ENCODE measurements at regions not wholly inside any gene's neighbourhood (a gene's known extent, or its start where the extent isn't known, plus 50 kb on each side); places are given as distances from the start of the nearest gene placed in this dataset.
A peak's percentile ranks its signal among the peaks of the same experiment; 100 is the strongest.
"Not testable (repeated sequence)": the region's sequence is repeated elsewhere in the genome, so short reads cannot be mapped to it uniquely, and the experiment has no call there.

GRCh38 chr19:22517496-22518411, 95.6 kb upstream of the ZNF98 start:
- Histone ChIP-seq H3K4me3 (peak overlapping the region; percentile 18; the same call in 1 of the 2 replicates), H3K27me3 (no peaks in the 10 kb centered on the region), H3K4me1 (no peaks in the 10 kb centered on the region), H3K36me3 (no peaks in the 10 kb centered on the region), H3K9ac (no peak overlapping the region), H4K20me1 (no peaks in the 10 kb centered on the region), H3K9me3 (peaks cover 83% of the 10 kb centered on the region), H3K27ac (no peak overlapping the region), H3K4me2 (no peak overlapping the region)
- no peak for TF ChIP-seq Cebpa-rat (IDR thresholded peaks at IDR 0.05)

GRCh38 chr19:22515435-22515834, 93.3 kb upstream of the ZNF98 start:
- Histone ChIP-seq H3K9me3 (peaks cover 98% of the 10 kb centered on the region), H3K9ac (no peak overlapping the region), H3K27ac (no peak overlapping the region), H3K4me1 (no peaks in the 10 kb centered on the region), H3K4me3 (no peak overlapping the region), H4K20me1 (no peaks in the 10 kb centered on the region), H3K4me2 (no peak overlapping the region), H3K36me3 (no peaks in the 10 kb centered on the region), H3K27me3 (no peaks in the 10 kb centered on the region)
- no peak for TF ChIP-seq Cebpa-rat (IDR thresholded peaks at IDR 0.05)

- no peaks in the 10 kb centered on the region for H3K36me3 ChIP-seq
- no peaks in the 10 kb centered on the region for H3K27me3 ChIP-seq
- peaks cover 91% of the 10 kb centered on the region for H3K9me3 ChIP-seq
- no peak for TF ChIP-seq Cebpa-rat (IDR thresholded peaks at IDR 0.05)
- H3K4me3 ChIP-seq = no peak overlapping the region
- no peaks in the 10 kb centered on the region for H4K20me1 ChIP-seq
- H3K9ac ChIP-seq = no peak overlapping the region
- no peak overlapping the region for H3K4me2 ChIP-seq
- H3K27ac ChIP-seq = no peak overlapping the region
- no peaks in the 10 kb centered on the region for H3K4me1 ChIP-seq
Measured at GRCh38 chr19:22503524-22503923, 81.4 kb upstream of the ZNF98 start.

GRCh38 chr19:22502766-22503165, 80.6 kb upstream of the ZNF98 start:
- H3K9ac ChIP-seq = no peak overlapping the region
- no peak overlapping the region for H3K27ac ChIP-seq
- H3K27me3 ChIP-seq = no peaks in the 10 kb centered on the region
- H3K36me3 ChIP-seq = no peaks in the 10 kb centered on the region
- no peak for TF ChIP-seq Cebpa-rat (IDR thresholded peaks at IDR 0.05)
- H3K4me3 ChIP-seq = no peak overlapping the region
- H3K4me2 ChIP-seq = no peak overlapping the region
- no peaks in the 10 kb centered on the region for H3K4me1 ChIP-seq
- H3K9me3 ChIP-seq = peaks cover 93% of the 10 kb centered on the region
- no peaks in the 10 kb centered on the region for H4K20me1 ChIP-seq

GRCh38 chr19:22498831-22499430, 76.8 kb upstream of the ZNF98 start:
- H3K4me1 ChIP-seq, H4K20me1 ChIP-seq, H3K9ac ChIP-seq, H3K4me2 ChIP-seq, H3K27me3 ChIP-seq, H3K27ac ChIP-seq, H3K4me3 ChIP-seq, H3K36me3 ChIP-seq: not testable (repeated sequence)
- peaks cover 90% of the 10 kb centered on the region for H3K9me3 ChIP-seq

GRCh38 chr19:22491746-22492145, 69.6 kb upstream of the ZNF98 start:
- Histone ChIP-seq H3K36me3 (no peaks in the 10 kb centered on the region), H3K4me3 (no peak overlapping the region), H3K9ac (no peak overlapping the region), H3K9me3 (peaks cover 67% of the 10 kb centered on the region), H3K4me1 (no peaks in the 10 kb centered on the region), H3K27me3 (no peaks in the 10 kb centered on the region), H3K4me2 (no peak overlapping the region), H3K27ac (no peak overlapping the region), H4K20me1 (no peaks in the 10 kb centered on the region)
- TF ChIP-seq Cebpa-rat (IDR thresholded peaks at IDR 0.05) = no peak

GRCh38 chr19:22483514-22483913, 61.4 kb upstream of the ZNF98 start:
- H3K27ac ChIP-seq, H3K27me3 ChIP-seq, H4K20me1 ChIP-seq, H3K36me3 ChIP-seq, H3K9ac ChIP-seq, H3K4me1 ChIP-seq, H3K4me3 ChIP-seq, H3K4me2 ChIP-seq: not testable (repeated sequence)
- peaks cover 65% of the 10 kb centered on the region for H3K9me3 ChIP-seq

- Histone ChIP-seq H3K4me3 (0 out of 2 replicates have a peak overlapping the region, but pooled peaks have one; percentile 3), H4K20me1 (no peaks in the 10 kb centered on the region), H3K36me3 (no peaks in the 10 kb centered on the region), H3K9me3 (peaks cover 84% of the 10 kb centered on the region), H3K9ac (no peak overlapping the region), H3K4me2 (no peak overlapping the region), H3K27ac (no peak overlapping the region), H3K4me1 (no peaks in the 10 kb centered on the region), H3K27me3 (no peaks in the 10 kb centered on the region)
- TF ChIP-seq Cebpa-rat (IDR thresholded peaks at IDR 0.05) = no peak
Measured at GRCh38 chr19:22472180-22472637, 50.1 kb upstream of the ZNF98 start.

All from BLaER1 (cell line).